HL-60 (cell line): ENCODE measurements at regions not wholly inside any gene's neighbourhood (a gene's known extent, or its start where the extent isn't known, plus 50 kb on each side); places are given as distances from the start of the nearest gene placed in this dataset.

ENCODE experiments used
- DNase-seq, 2 experiments: peaks; one replicate each; pipeline ENCODE4 v3.0.0-alpha.2; 2010 to 2020; ENCODE audit warnings: low read depth in 1 of 2, low spot score in 1 of 2
- H3K27ac ChIP-seq: fragments of 250-450 bp; sonication (Bioruptor Pico); replicated peaks from 2 replicates; pipeline ENCODE4 v1.5.1; 2020; ENCODE audit warnings: mild to moderate bottlenecking, moderate library complexity
- H3K27me3 ChIP-seq: fragments of 250-450 bp; sonication (Bioruptor Pico); 2 replicates; pipeline ENCODE4 v1.5.1; 2021; ENCODE audit warnings: mild to moderate bottlenecking, moderate library complexity; ENCODE audit not compliant: insufficient read depth, poor library complexity, severe bottlenecking
- H3K4me3 ChIP-seq: replicated peaks from 2 replicates; pipeline ENCODE4 v1.5.1; 2011; ENCODE audit warnings: mild to moderate bottlenecking, control low read depth, low read length; ENCODE audit not compliant: insufficient read depth
- GABPA ChIP-seq: IDR thresholded peaks from 2 replicates; pipeline ENCODE4 v1.6.1; 2012; ENCODE audit warnings: low read depth
- POLR2AphosphoS5 ChIP-seq: IDR thresholded peaks from 2 replicates; pipeline ENCODE4 v1.6.1; 2012; ENCODE audit warnings: low read depth
- SPI1 ChIP-seq: IDR thresholded peaks from 2 replicates; pipeline ENCODE4 v1.6.1; 2012; ENCODE audit warnings: low read depth, mild to moderate bottlenecking, borderline replicate concordance
- TF ChIP-seq, protein P1 (sequence below): IDR thresholded peaks from one replicate; pipeline ENCODE4 v1.5.1; 2011; ENCODE audit warnings: low read length, control low read depth, inconsistent platforms; ENCODE audit not compliant: insufficient read depth
- TF ChIP-seq, protein P2 (sequence below): IDR thresholded peaks from 2 replicates; pipeline ENCODE4 v1.6.1; 2012; ENCODE audit warnings: low read depth; ENCODE audit not compliant: insufficient replicate concordance

DNA sequence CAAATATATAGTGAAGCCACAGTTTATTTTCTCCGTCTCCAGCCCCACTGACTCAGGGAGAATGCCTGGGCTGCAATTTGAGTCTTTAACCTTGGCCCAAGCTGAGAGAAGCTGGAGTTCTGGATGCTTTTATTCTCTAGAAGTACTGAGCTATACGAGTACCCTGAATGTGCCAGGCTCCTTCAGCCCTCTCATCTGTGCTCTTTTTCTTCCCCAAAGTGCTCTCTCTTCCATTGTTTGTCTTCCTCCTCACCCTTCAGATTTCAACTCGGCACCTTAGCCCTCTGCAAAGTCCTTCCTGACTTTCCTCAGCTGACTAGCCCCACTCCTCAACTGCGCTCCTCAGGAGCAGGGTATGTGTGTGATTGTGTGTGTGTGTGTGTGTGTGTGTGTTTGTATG, 75.6 kb upstream of the AGBL1 start:
- H3K27me3 ChIP-seq, result no peaks in the 10 kb centered on the region
- TF ChIP-seq, protein P1, sequence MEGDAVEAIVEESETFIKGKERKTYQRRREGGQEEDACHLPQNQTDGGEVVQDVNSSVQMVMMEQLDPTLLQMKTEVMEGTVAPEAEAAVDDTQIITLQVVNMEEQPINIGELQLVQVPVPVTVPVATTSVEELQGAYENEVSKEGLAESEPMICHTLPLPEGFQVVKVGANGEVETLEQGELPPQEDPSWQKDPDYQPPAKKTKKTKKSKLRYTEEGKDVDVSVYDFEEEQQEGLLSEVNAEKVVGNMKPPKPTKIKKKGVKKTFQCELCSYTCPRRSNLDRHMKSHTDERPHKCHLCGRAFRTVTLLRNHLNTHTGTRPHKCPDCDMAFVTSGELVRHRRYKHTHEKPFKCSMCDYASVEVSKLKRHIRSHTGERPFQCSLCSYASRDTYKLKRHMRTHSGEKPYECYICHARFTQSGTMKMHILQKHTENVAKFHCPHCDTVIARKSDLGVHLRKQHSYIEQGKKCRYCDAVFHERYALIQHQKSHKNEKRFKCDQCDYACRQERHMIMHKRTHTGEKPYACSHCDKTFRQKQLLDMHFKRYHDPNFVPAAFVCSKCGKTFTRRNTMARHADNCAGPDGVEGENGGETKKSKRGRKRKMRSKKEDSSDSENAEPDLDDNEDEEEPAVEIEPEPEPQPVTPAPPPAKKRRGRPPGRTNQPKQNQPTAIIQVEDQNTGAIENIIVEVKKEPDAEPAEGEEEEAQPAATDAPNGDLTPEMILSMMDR, result no peak
- no peak for TF ChIP-seq SPI1
- TF ChIP-seq GABPA, result no peak
- TF ChIP-seq, protein P2, sequence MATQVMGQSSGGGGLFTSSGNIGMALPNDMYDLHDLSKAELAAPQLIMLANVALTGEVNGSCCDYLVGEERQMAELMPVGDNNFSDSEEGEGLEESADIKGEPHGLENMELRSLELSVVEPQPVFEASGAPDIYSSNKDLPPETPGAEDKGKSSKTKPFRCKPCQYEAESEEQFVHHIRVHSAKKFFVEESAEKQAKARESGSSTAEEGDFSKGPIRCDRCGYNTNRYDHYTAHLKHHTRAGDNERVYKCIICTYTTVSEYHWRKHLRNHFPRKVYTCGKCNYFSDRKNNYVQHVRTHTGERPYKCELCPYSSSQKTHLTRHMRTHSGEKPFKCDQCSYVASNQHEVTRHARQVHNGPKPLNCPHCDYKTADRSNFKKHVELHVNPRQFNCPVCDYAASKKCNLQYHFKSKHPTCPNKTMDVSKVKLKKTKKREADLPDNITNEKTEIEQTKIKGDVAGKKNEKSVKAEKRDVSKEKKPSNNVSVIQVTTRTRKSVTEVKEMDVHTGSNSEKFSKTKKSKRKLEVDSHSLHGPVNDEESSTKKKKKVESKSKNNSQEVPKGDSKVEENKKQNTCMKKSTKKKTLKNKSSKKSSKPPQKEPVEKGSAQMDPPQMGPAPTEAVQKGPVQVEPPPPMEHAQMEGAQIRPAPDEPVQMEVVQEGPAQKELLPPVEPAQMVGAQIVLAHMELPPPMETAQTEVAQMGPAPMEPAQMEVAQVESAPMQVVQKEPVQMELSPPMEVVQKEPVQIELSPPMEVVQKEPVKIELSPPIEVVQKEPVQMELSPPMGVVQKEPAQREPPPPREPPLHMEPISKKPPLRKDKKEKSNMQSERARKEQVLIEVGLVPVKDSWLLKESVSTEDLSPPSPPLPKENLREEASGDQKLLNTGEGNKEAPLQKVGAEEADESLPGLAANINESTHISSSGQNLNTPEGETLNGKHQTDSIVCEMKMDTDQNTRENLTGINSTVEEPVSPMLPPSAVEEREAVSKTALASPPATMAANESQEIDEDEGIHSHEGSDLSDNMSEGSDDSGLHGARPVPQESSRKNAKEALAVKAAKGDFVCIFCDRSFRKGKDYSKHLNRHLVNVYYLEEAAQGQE, result no peak
- no peak for TF ChIP-seq POLR2AphosphoS5
- H3K4me3 ChIP-seq, result no peak overlapping the region
- DNase-seq, result no peak
- no peak overlapping the region for H3K27ac ChIP-seq

DNA sequence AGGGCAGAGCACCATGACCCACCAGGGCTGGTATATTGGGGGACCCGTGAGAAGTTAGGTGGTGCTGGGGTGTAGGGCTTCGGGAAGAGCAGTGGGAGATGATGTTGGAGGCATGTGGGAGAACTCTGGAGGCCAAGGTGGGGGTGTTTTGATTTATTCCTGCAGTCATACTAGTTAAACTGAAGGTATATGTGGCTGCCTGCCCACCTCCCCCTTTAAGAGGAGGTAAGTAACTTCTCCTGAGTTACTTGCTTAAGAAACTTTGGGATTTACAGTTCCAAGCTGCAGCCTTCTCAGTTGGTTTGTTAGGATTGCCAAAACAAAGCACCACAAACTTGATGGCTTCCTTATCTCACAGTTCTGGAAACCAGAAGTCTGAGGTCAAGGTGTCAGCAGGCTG, 73.1 kb upstream of the AGBL1 start:
- no peak overlapping the region for H3K27ac ChIP-seq
- no peaks in the 10 kb centered on the region for H3K27me3 ChIP-seq
- H3K4me3 ChIP-seq, result no peak overlapping the region
- TF ChIP-seq SPI1, result no peak
- TF ChIP-seq, protein P1, result no peak
- TF ChIP-seq POLR2AphosphoS5, result no peak
- no peak for TF ChIP-seq GABPA
- TF ChIP-seq, protein P2, result no peak
- DNase-seq, result no peak

DNA sequence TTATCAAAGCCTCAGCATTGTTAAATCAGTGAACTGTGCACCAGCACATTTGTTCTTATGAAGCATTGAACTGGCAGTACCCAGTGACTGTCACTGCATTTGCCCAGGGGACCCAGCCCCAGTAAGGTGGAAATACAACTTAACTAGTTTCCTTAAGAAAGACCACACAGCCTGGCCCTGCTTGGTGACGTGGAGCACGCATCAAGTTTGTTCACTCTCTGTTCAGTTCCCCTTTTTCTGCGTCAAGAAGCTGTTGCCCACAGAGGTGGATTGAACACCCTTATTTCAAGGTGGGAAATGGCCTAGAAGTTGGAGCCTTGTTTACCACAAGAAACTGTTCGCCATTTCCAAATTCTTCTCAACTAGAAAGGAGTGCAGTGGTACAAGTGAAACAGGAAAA, 69.9 kb upstream of the AGBL1 start:
- no peak overlapping the region for H3K4me3 ChIP-seq
- no peaks in the 10 kb centered on the region for H3K27me3 ChIP-seq
- TF ChIP-seq GABPA, result no peak
- TF ChIP-seq SPI1, result peak; percentile 90
- peak in 1 of 2 experiments; percentile 2 for DNase-seq
- no peak overlapping the region for H3K27ac ChIP-seq

DNA sequence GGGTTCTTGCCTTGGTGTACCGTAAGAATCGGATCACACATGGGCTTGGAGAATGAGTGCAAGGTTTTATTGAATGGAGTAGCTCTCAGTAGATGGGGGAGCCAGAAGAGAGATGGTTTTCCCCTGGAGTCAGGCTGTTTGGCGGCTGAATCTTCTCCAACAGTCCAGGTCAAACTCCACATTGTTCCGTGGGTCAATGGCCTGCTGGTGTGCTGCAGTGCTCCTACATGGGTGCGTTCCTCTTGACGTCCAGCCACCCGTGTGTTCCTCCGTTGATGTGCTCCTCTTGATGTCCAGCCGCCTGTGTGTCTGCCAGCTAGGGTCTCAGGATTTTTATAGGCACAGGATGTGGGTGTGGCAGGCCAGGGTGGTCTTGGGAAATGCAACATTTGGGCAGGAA, 69.3 kb upstream of the AGBL1 start:
- DNase-seq, result no peak
- no peaks in the 10 kb centered on the region for H3K27me3 ChIP-seq
- TF ChIP-seq POLR2AphosphoS5 (no peak), GABPA (no peak), SPI1 (no peak)
- TF ChIP-seq, protein P1, result no peak
- TF ChIP-seq, protein P2, result no peak
- H3K4me3 ChIP-seq, result no peak overlapping the region
- no peak overlapping the region for H3K27ac ChIP-seq
